ENCODE measurements at regions not wholly inside any gene's neighbourhood (a gene's known extent, or its start where the extent isn't known, plus 50 kb on each side); places are given as distances from the start of the nearest gene placed in this dataset.

- TF ChIP-seq SIN3A (IDR thresholded peaks at IDR 0.05; ENCODE audit: borderline replicate concordance, insufficient read depth, low read length): no peak
- TF ChIP-seq POLR2AphosphoS5 (IDR thresholded peaks at IDR 0.05; ENCODE audit: low read depth, low read length): no peak
These were observed 285.3 kb upstream of the MANEA start for GRCh38 chr6:95292011-95292410.
